ENCODE measurements at regions not wholly inside any gene's neighbourhood (a gene's known extent, or its start where the extent isn't known, plus 50 kb on each side); places are given as distances from the start of the nearest gene placed in this dataset.

- H3K9me3 ChIP-seq = no peaks in the 10 kb centered on the region
- H3K27me3 ChIP-seq (replicated peaks; ENCODE audit: insufficient read depth) = no peaks in the 10 kb centered on the region
- no peak for TF ChIP-seq CTCF (IDR thresholded peaks at IDR 0.05)
- H3K36me3 ChIP-seq = no peaks in the 10 kb centered on the region
- no peak overlapping the region for H3K27ac ChIP-seq
- no peaks in the 10 kb centered on the region for H3K4me1 ChIP-seq (ENCODE audit: control insufficient read depth in 1 of 2, low read depth in 2 of 2)
- ATAC-seq (ENCODE audit: insufficient number of reproducible peaks, low FRiP score, low read depth) = no peak
- no peak for DNase-seq (ENCODE audit: low spot score)
- no peak overlapping the region for H3K4me3 ChIP-seq
Observed at GRCh38 chr7:88387368-88387767, 80.7 kb upstream of the STEAP4 start.

GRCh38 chr7:88386665-88387156 is 80.0 kb upstream of the STEAP4 start:
- H3K27me3 ChIP-seq (replicated peaks; ENCODE audit: insufficient read depth) = no peaks in the 10 kb centered on the region
- no peaks in the 10 kb centered on the region for H3K36me3 ChIP-seq
- TF ChIP-seq CTCF (IDR thresholded peaks at IDR 0.05) = no peak
- ATAC-seq (ENCODE audit: insufficient number of reproducible peaks, low FRiP score, low read depth) (no peak), DNase-seq (ENCODE audit: low spot score) (no peak)
- no peak overlapping the region for H3K27ac ChIP-seq
- H3K4me1 ChIP-seq (ENCODE audit: control insufficient read depth in 1 of 2, low read depth in 2 of 2) = no peaks in the 10 kb centered on the region
- no peaks in the 10 kb centered on the region for H3K9me3 ChIP-seq
- H3K4me3 ChIP-seq = no peak overlapping the region

- H3K27me3 ChIP-seq (replicated peaks; ENCODE audit: insufficient read depth) = no peaks in the 10 kb centered on the region
- no peak for TF ChIP-seq CTCF (IDR thresholded peaks at IDR 0.05)
- DNase-seq (ENCODE audit: low spot score) (no peak), ATAC-seq (ENCODE audit: insufficient number of reproducible peaks, low FRiP score, low read depth) (no peak)
- H3K4me1 ChIP-seq (ENCODE audit: control insufficient read depth in 1 of 2, low read depth in 2 of 2) = no peaks in the 10 kb centered on the region
- H3K27ac ChIP-seq = no peak overlapping the region
- no peaks in the 10 kb centered on the region for H3K36me3 ChIP-seq
- H3K4me3 ChIP-seq = no peak overlapping the region
- no peaks in the 10 kb centered on the region for H3K9me3 ChIP-seq
Observed at GRCh38 chr7:88377434-88377833, 70.7 kb upstream of the STEAP4 start.

- no peak for TF ChIP-seq CTCF (IDR thresholded peaks at IDR 0.05)
- no peak for ATAC-seq (ENCODE audit: insufficient number of reproducible peaks, low FRiP score, low read depth)
Observed at GRCh38 chr7:88368686-88369085, 62.0 kb upstream of the STEAP4 start.

GRCh38 chr7:88366845-88367244 is 60.2 kb upstream of the STEAP4 start:
- no peaks in the 10 kb centered on the region for H3K27me3 ChIP-seq (replicated peaks; ENCODE audit: insufficient read depth)
- ATAC-seq (ENCODE audit: insufficient number of reproducible peaks, low FRiP score, low read depth) (no peak), DNase-seq (ENCODE audit: low spot score) (no peak)
- H3K36me3 ChIP-seq = no peaks in the 10 kb centered on the region
- no peaks in the 10 kb centered on the region for H3K4me1 ChIP-seq (ENCODE audit: control insufficient read depth in 1 of 2, low read depth in 2 of 2)
- no peak overlapping the region for H3K27ac ChIP-seq
- H3K9me3 ChIP-seq = no peaks in the 10 kb centered on the region
- TF ChIP-seq CTCF (IDR thresholded peaks at IDR 0.05) = no peak
- no peak overlapping the region for H3K4me3 ChIP-seq

More at GRCh38 chr7:88368686-88369085, 62.0 kb upstream of the STEAP4 start:
- Histone ChIP-seq H3K36me3 (no peaks in the 10 kb centered on the region), H3K4me3 (no peak overlapping the region), H3K4me1 (ENCODE audit: control insufficient read depth in 1 of 2, low read depth in 2 of 2) (no peaks in the 10 kb centered on the region), H3K27me3 (replicated peaks; ENCODE audit: insufficient read depth) (no peaks in the 10 kb centered on the region), H3K27ac (no peak overlapping the region), H3K9me3 (no peaks in the 10 kb centered on the region)
- DNase-seq (ENCODE audit: low spot score) = no peak
